ENCODE measurements at regions not wholly inside any gene's neighbourhood (a gene's known extent, or its start where the extent isn't known, plus 50 kb on each side); places are given as distances from the start of the nearest gene placed in this dataset.
"Not testable (repeated sequence)": the region's sequence is repeated elsewhere in the genome, so short reads cannot be mapped to it uniquely, and the experiment has no call there.

DNA sequence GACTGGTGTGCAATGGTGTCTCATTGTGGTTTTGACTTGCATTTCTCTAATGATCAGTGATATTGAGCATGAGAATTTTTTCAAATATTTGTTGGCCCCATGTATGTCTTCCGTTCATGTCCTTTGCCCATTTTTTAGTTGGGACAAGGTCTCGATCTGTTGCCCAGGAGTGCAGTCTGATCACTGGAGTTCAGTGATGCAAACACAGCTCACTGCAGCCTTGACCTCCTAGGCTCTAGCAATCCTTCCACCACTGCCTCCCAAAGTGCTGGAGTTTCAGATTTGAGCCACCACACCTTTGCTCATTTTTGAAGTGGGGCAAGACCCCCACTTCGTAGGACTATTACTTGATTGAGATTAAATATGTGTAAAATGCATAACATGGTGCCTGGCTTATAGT, 116.2 kb upstream of the NBPF9 start:
- H3K79me1 ChIP-seq (ENCODE audit: low read length); H3K9ac ChIP-seq (ENCODE audit: low read length); H3K4ac ChIP-seq (ENCODE audit: low read depth, low read length); H3K14ac ChIP-seq (ENCODE audit: low read length); H2BK5ac ChIP-seq (ENCODE audit: low read depth, low read length, poor library complexity); H3K4me3 ChIP-seq (ENCODE audit: low read depth, low read length); H3K4me1 ChIP-seq (ENCODE audit: control insufficient read depth in 1 of 2, insufficient read depth in 2 of 2, low read length in 2 of 2); H2BK120ac ChIP-seq (ENCODE audit: insufficient read depth, low read length, poor library complexity); H4K91ac ChIP-seq (ENCODE audit: low read depth, low read length); H3K9me3 ChIP-seq (ENCODE audit: insufficient read depth, low read depth, low read length); H3K27ac ChIP-seq (ENCODE audit: low read depth, low read length); H2AFZ ChIP-seq (ENCODE audit: insufficient read depth, low read length, poor library complexity); H3K36me3 ChIP-seq (ENCODE audit: control insufficient read depth in 1 of 2, insufficient read depth in 2 of 2, low read length in 2 of 2); H3K23ac ChIP-seq (ENCODE audit: low read length); DNase-seq; H4K8ac ChIP-seq (ENCODE audit: low read depth, low read length); H4K12ac ChIP-seq (ENCODE audit: low read depth, low read length); H3K4me2 ChIP-seq (ENCODE audit: low read length); H2BK12ac ChIP-seq (ENCODE audit: low read length); H3K18ac ChIP-seq (ENCODE audit: low read length); H2AK5ac ChIP-seq (ENCODE audit: low read length); H3K27me3 ChIP-seq (ENCODE audit: insufficient read depth, low read length); H3K79me2 ChIP-seq (ENCODE audit: control insufficient read depth, insufficient read depth, low read length, poor library complexity): not testable (repeated sequence)
- no CpG with 5 or more reads among the region's 3 CpGs for WGBS (ENCODE audit: extremely low coverage, insufficient coverage, insufficient read length)

DNA sequence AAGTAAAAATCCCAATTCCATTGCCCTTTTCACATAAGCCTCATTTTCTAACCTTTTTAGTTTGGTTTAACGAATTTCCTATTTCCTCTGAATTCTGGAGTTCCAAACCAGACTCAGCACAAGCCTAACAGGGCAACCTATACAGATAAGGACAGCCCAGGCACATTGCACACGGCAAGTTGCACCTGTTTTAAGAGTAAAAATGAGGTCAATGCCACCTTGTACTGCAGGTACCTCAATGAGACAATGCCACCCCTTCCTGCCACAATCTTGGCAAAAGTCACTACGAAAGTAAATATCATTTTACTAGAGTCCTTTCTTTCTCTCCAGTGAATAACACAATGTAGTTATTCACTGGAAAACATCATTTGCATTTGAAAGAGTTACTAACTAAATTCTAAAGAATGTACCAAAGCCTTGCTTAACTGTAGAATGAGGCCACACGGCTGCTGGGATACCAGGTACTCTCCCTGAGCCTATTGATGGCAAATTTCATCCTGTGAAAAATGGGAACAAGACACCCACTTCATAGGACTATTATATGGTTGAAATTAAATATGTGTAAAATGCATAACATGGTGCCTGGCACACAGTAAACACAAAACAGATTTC, 117.2 kb upstream of the NBPF9 start:
- not testable (repeated sequence) for H3K23ac ChIP-seq (ENCODE audit: low read length); H2BK5ac ChIP-seq (ENCODE audit: low read depth, low read length, poor library complexity); H3K27me3 ChIP-seq (ENCODE audit: insufficient read depth, low read length); H3K4me1 ChIP-seq (ENCODE audit: control insufficient read depth in 1 of 2, insufficient read depth in 2 of 2, low read length in 2 of 2); H3K27ac ChIP-seq (ENCODE audit: low read depth, low read length); H3K4me3 ChIP-seq (ENCODE audit: low read depth, low read length); H4K8ac ChIP-seq (ENCODE audit: low read depth, low read length); H3K79me2 ChIP-seq (ENCODE audit: control insufficient read depth, insufficient read depth, low read length, poor library complexity); H3K9me3 ChIP-seq (ENCODE audit: insufficient read depth, low read depth, low read length); H3K79me1 ChIP-seq (ENCODE audit: low read length); H2BK12ac ChIP-seq (ENCODE audit: low read length); H3K9ac ChIP-seq (ENCODE audit: low read length); H3K18ac ChIP-seq (ENCODE audit: low read length); H3K36me3 ChIP-seq (ENCODE audit: control insufficient read depth in 1 of 2, insufficient read depth in 2 of 2, low read length in 2 of 2); H2BK120ac ChIP-seq (ENCODE audit: insufficient read depth, low read length, poor library complexity); H4K91ac ChIP-seq (ENCODE audit: low read depth, low read length); H3K4ac ChIP-seq (ENCODE audit: low read depth, low read length); H4K12ac ChIP-seq (ENCODE audit: low read depth, low read length); H2AFZ ChIP-seq (ENCODE audit: insufficient read depth, low read length, poor library complexity); H3K4me2 ChIP-seq (ENCODE audit: low read length); DNase-seq; H2AK5ac ChIP-seq (ENCODE audit: low read length); H3K14ac ChIP-seq (ENCODE audit: low read length)
- no CpG with 5 or more reads among the region's 4 CpGs for WGBS (ENCODE audit: extremely low coverage, insufficient coverage, insufficient read length)

DNA sequence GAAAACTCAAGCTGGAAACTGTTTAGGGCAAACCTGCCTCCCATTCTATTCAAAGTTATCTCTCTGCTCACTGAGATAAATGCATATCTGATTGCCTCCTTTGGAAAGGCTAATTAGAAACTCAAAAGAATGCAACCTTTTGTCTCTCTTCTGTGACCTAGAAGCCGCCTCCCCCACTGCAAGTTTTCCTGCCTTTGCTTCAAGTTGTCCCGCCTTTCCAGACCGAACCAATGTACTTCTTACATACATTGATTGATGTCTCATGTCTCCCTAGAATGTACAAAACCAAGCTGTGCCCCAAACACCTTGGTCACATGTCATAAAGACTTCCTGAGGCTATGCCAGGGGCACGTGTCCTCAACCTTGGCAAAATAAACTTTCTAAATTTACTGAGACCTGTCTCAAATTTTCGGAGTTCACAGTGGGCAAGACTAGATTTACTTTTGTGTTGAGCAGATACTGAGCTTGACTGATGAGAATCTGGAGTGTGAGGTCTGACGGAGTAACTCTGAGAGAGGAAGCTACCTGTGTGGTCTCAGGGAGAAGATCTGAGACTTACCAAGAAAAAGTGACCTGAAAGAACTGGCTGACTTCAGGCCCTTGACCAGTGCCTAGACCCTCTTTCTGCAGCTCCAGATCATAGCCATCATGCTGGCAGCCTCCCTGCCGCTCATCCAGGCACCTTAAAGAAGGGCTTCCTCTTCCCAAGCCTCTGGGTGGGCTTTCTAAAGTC, 124.7 kb upstream of the NBPF9 start:
- not testable (repeated sequence) for H3K4ac ChIP-seq (ENCODE audit: low read depth, low read length); H3K9ac ChIP-seq (ENCODE audit: low read length); H3K4me2 ChIP-seq (ENCODE audit: low read length); H3K9me3 ChIP-seq (ENCODE audit: insufficient read depth, low read depth, low read length); H4K8ac ChIP-seq (ENCODE audit: low read depth, low read length); H3K18ac ChIP-seq (ENCODE audit: low read length); H2BK12ac ChIP-seq (ENCODE audit: low read length); H3K4me3 ChIP-seq (ENCODE audit: low read depth, low read length); DNase-seq; H3K79me1 ChIP-seq (ENCODE audit: low read length); H2BK120ac ChIP-seq (ENCODE audit: insufficient read depth, low read length, poor library complexity); H3K27me3 ChIP-seq (ENCODE audit: insufficient read depth, low read length); H4K91ac ChIP-seq (ENCODE audit: low read depth, low read length); H3K36me3 ChIP-seq (ENCODE audit: control insufficient read depth in 1 of 2, insufficient read depth in 2 of 2, low read length in 2 of 2); H2BK5ac ChIP-seq (ENCODE audit: low read depth, low read length, poor library complexity); H2AFZ ChIP-seq (ENCODE audit: insufficient read depth, low read length, poor library complexity); H4K12ac ChIP-seq (ENCODE audit: low read depth, low read length); H3K79me2 ChIP-seq (ENCODE audit: control insufficient read depth, insufficient read depth, low read length, poor library complexity); H3K14ac ChIP-seq (ENCODE audit: low read length); H2AK5ac ChIP-seq (ENCODE audit: low read length); H3K23ac ChIP-seq (ENCODE audit: low read length); H3K27ac ChIP-seq (ENCODE audit: low read depth, low read length); H3K4me1 ChIP-seq (ENCODE audit: control insufficient read depth in 1 of 2, insufficient read depth in 2 of 2, low read length in 2 of 2)
- WGBS (ENCODE audit: extremely low coverage, insufficient coverage, insufficient read length) = no CpG with 5 or more reads among the region's 7 CpGs

DNA sequence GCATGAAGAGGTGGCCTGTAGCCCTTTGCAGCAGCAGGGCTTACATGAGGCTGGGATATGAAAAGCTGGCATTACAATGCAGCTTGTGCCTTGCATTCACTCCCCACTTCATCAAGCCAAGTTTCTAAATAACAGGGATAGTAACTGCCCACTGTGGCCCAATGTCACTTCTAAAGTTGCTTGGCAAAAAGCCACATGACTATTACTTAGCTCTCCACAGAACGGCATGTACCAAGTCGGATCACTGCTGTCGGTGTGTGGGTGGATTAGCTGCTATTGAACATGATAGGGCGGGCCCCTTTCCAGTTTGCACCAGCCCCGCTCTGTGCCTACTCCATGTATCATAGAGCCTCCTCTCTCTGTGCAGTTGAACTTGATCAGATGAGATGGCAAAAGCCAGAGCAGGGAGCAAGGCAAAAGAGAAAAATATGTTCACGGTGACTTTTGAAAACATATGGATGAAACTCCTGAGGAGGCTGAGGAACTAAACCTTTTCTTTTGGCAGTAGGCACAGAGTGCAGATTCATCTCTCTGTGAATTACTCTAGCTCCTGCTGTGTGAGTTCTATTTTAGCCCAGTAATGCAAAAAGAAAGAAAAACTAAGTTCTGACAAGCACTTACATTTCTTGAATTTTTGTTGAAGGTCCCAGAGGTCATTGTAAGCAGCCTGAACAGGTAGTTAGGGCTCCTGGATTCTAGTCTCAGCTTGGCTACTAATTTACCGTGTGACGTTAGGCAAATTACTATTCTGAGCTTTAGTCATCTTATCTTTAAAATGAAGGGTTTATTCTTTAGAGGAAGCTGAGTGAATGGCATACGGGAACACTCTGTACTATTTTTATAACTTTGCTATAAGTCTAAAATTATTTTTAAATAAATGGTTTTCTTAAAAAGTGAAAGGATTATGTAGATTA, 125.6 kb upstream of the NBPF9 start:
- not testable (repeated sequence) for H3K4me3 ChIP-seq (ENCODE audit: low read depth, low read length); H3K9me3 ChIP-seq (ENCODE audit: insufficient read depth, low read depth, low read length); H3K4me2 ChIP-seq (ENCODE audit: low read length); H4K12ac ChIP-seq (ENCODE audit: low read depth, low read length); H3K23ac ChIP-seq (ENCODE audit: low read length); H3K9ac ChIP-seq (ENCODE audit: low read length); H3K18ac ChIP-seq (ENCODE audit: low read length); H3K79me2 ChIP-seq (ENCODE audit: control insufficient read depth, insufficient read depth, low read length, poor library complexity); H2BK12ac ChIP-seq (ENCODE audit: low read length); H3K14ac ChIP-seq (ENCODE audit: low read length); H4K8ac ChIP-seq (ENCODE audit: low read depth, low read length); H3K4ac ChIP-seq (ENCODE audit: low read depth, low read length); H2BK120ac ChIP-seq (ENCODE audit: insufficient read depth, low read length, poor library complexity); H2AFZ ChIP-seq (ENCODE audit: insufficient read depth, low read length, poor library complexity); H3K4me1 ChIP-seq (ENCODE audit: control insufficient read depth in 1 of 2, insufficient read depth in 2 of 2, low read length in 2 of 2); H2BK5ac ChIP-seq (ENCODE audit: low read depth, low read length, poor library complexity); H3K79me1 ChIP-seq (ENCODE audit: low read length); H2AK5ac ChIP-seq (ENCODE audit: low read length); DNase-seq; H3K27ac ChIP-seq (ENCODE audit: low read depth, low read length); H3K36me3 ChIP-seq (ENCODE audit: control insufficient read depth in 1 of 2, insufficient read depth in 2 of 2, low read length in 2 of 2); H3K27me3 ChIP-seq (ENCODE audit: insufficient read depth, low read length); H4K91ac ChIP-seq (ENCODE audit: low read depth, low read length)
- WGBS (ENCODE audit: extremely low coverage, insufficient coverage, insufficient read length) = no CpG with 5 or more reads among the region's 9 CpGs

All from trophoblast cell (in vitro differentiated cells and primary cell).